ENCODE measurements at regions not wholly inside any gene's neighbourhood (a gene's known extent, or its start where the extent isn't known, plus 50 kb on each side); places are given as distances from the start of the nearest gene placed in this dataset.
"Not testable (repeated sequence)": the region's sequence is repeated elsewhere in the genome, so short reads cannot be mapped to it uniquely, and the experiment has no call there.

DNA sequence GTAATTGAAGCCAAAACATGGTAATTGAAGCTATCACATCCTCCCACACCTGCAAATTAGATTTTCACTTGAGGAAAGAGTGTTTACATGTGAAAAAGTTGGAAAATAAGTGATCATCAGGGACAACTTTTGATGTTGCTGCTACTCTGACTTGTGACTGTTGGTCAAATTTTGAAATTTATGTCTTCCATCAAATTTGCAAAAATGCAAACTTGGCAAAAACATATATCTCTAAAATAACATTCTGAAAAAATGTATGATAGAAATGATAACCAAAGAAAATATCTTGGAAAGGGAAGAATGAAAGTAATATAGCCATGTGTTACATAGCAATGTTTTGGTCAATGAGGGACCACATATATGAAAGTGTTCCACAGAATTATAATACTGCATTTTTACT is 703.9 kb upstream of the SEMA6D start:
- DNase-seq = no peak

- DNase-seq = no peak
Measured at GRCh38 chr15:47027322-47027946, 689.9 kb upstream of the SEMA6D start.

DNA sequence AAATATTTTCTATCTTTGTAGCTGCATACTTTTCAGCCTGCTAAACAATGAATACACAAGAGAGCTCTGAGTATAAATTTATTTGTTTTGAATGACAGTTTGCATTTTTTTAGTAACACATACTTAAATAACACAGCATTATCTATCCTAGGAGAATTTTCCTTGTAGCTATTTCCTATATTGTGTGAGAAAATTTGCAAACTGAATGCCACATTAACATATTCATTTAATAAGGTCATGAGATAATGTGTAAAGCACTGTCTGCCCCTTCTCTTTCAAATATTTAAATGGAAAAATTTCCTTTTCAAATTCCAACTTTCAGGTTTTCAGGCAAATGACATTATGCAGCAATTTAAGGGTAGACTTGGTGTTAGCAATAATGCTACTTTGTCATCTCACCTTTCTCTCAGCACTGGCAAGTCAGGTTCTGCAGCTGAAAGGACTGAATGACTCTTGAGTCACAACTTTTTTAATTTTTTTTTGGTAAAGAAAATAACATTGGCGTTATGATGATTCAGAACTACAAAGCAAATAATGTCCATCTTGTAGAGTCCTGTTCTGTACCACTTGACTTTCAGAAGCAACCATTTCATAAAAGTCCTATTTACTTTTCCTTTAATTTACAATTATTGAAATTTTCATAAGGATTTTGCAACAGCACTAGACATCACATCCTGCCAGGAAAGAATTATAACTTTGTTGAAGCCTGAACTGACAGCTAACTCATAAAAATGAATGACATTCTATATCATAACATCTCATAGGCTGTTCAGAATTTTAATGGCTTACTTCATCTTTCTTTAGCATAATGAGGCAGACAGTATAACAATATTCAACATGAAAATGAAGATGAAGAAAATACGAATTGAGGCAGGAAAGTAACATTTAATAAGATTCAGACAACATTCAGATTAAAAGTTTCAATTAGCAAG is 681.6 kb upstream of the SEMA6D start:
- no peak for DNase-seq

GRCh38 chr15:47037003-47037402 is 680.3 kb upstream of the SEMA6D start:
- DNase-seq = no peak

- DNase-seq = no peak
Measured at GRCh38 chr15:47039225-47039624, 678.1 kb upstream of the SEMA6D start.

DNA sequence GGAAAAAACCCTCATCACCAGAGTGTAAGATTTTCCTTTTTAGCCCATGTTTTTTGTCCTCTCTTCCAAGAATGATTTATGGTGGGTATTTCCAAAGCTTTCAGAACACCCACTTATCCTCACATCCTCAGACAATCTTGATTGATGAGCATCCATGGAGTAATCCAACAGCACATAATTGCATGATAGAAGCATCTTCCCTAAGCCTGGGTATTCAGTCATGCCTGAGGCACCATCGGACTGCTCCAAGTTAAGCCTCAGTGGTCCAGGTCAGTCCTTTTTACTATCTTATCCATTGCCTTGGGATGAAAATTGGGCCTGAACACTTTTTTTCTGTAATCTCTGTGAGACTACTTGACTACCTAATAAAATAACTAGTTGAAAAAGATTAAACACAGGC is 676.0 kb upstream of the SEMA6D start:
- no peak for DNase-seq

GRCh38 chr15:47047981-47048380 is 669.3 kb upstream of the SEMA6D start:
- DNase-seq = not testable (repeated sequence)

- DNase-seq = no peak
Measured at GRCh38 chr15:47066392-47066791, 650.9 kb upstream of the SEMA6D start.

GRCh38 chr15:47077846-47078245 is 639.5 kb upstream of the SEMA6D start:
- DNase-seq = not testable (repeated sequence)

DNA sequence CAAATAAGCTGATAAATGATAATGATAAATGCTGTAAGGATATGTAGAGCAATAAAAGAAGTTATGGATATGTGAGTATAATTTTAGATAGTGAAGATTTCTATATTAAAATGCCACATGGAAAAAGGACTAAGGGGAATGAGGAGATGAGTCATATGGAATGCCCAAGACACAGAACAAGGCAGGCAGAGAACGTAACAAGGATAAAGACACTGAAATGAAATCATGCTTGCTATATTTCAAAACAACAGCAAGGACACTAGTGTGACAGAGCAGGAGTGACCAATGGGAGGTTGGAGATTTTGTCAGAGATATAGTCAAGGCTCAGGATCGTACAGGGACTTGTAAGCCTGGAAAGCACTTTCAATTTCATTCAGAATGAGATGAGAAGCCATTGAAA is 621.5 kb upstream of the SEMA6D start:
- no peak for DNase-seq

GRCh38 chr15:47098526-47098925 is 618.8 kb upstream of the SEMA6D start:
- not testable (repeated sequence) for DNase-seq

GRCh38 chr15:47099801-47100200 is 617.5 kb upstream of the SEMA6D start:
- not testable (repeated sequence) for DNase-seq

GRCh38 chr15:47108800-47109199 is 608.5 kb upstream of the SEMA6D start:
- not testable (repeated sequence) for DNase-seq

GRCh38 chr15:47116698-47117097 is 600.6 kb upstream of the SEMA6D start:
- no peak for DNase-seq

DNA sequence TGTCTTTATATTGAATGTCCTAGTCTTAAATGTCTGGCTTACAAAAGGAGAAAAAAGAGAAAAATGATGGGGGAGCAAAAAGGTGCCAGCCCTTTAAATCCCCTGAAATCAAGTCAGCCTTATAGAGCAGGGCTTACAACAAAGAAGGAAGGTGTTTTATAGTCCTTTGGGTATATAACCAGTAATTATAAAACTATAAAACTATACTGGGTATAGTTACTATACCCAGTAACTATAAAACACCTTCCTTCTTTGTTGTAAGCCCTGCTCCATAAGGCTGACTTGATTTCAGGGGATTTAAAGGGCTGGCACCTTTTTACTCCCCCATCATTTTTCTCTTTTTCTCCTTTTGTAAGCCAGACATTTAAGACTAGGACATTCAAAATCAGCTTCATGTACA is 598.0 kb upstream of the SEMA6D start:
- no peak for DNase-seq

DNA sequence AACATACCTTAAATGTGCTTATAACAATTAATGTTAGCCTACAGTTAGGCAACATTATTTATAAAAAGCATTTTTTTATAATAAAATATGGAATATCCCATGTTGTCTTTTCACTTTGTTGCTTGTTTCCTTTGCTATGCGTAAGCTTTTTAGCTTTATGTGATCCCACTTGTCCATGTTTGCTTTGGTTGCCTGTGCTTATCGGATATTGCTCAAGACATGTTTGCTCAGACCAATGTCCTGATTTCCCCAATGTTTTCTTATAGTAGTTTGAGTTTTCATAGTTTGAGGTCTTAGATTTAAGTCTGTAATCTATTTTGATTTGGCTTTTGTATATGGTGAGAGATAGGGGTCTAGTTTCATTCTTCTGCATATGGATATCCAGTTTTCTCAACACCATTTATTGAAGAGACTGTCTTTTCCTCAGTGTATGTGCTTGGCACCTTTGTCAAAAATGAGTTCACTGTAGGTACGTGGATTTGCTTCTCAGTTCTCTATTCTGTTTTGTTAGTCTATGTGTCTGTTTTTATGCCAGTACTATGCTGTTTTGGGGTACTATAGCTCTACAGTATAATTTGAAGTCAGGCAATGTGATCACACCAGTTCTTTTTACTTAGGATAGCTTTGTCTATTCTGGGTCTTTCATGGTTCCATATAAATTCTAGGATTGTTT is 592.7 kb upstream of the SEMA6D start:
- no peak for DNase-seq

DNA sequence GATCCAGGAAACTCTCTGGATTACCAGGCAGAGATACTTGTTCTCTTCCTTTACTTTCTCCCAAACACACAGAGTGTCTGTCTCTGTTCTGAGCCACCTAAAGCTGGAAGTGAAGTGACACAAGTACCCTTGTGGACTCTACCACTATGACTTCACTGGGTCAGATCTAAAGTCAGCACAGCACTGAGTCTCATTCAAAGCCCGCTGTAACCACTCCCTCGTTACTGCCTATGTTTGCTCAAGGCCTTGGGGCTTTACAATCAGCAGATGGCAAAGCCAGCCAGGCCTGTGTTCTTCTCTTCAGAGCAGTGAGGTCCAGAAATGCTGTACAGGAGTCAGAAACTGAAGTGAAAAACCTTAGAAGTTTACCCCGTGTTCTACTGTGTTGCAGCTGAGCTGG is 588.3 kb upstream of the SEMA6D start:
- DNase-seq = no peak

GRCh38 chr15:47131450-47131849 is 585.9 kb upstream of the SEMA6D start:
- DNase-seq = not testable (repeated sequence)

DNA sequence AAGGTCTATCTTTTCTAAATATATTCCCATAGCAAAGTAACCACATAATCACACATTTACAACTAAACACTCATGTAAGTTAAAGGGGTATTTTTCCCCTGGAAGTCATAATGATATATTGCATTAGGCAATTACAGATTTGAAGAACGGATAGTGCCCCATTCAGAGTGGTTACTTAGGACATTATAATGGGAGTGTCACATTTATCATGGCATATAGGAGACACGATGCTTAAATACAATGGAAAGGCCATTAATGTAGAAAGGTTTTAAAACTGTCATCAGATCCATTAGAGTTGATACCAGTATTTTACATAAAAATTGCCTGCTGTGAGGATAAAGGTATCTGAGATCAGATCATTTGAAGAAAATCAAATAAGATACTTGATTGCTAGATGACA is 582.0 kb upstream of the SEMA6D start:
- DNase-seq = no peak

DNA sequence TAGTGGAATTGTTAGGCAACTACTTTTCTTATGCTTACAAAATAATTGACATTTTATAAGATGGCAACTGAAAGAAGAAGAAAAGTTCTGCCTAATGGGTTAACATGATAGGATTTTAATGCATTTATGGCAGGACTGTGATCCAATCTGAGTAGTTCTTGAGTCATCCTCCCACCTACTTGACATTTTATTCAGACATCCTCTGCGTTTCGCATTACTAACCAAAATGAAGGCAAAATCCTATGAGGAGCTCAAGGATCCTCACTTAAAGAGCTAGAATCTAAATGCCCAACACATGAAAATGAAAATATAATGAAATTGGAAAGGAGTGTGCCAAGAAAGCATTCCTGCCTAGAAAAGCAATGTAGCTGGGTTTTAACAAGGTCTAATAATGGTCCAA is 581.1 kb upstream of the SEMA6D start:
- no peak for DNase-seq

DNA sequence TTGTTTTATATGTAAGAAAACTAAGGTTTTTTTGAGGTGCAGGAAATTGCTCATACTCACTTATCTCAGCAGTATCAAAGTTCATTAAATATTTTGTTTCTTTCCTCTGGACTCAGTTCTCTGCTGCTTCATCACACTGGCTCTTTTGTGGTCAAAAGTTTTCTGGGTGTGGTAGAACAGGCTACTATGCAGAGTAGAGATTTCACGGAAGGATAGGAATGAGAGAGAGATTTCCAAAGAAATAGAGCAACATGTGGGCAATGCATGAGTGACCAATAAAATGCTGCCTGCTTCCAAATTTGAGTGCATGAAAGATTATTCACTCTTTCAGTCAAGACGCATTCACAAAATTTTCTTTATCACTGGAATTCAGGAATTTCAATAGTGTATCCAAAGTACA is 577.3 kb upstream of the SEMA6D start:
- no peak for DNase-seq

- DNase-seq = no peak
Measured at GRCh38 chr15:47157827-47158226, 559.5 kb upstream of the SEMA6D start.

GRCh38 chr15:47158573-47158972 is 558.7 kb upstream of the SEMA6D start:
- no peak for DNase-seq

- no peak for DNase-seq
Measured at GRCh38 chr15:47177177-47177576, 540.1 kb upstream of the SEMA6D start.

Data from activated CD8-positive, alpha-beta memory T cell treated with anti-CD3 and anti-CD28 coated beads, Interleukin-2, amount 50 U/mL, for 4 hours (primary cell).